ENCODE measurements at regions not wholly inside any gene's neighbourhood (a gene's known extent, or its start where the extent isn't known, plus 50 kb on each side); places are given as distances from the start of the nearest gene placed in this dataset.

GRCh38 chrX:150312931-150313330 is 50.2 kb upstream of the MAMLD1 start:
- TF ChIP-seq CTCF (conservative IDR thresholded peaks at IDR 0.05 in 1 of 2, IDR thresholded peaks at IDR 0.05 in 1 of 2; ENCODE audit: extremely low read depth in 1 of 2, insufficient read depth in 1 of 2, low read depth in 1 of 2, low read length in 2 of 2) = no peak
- no peak for TF ChIP-seq EZH2 (IDR thresholded peaks at IDR 0.05; ENCODE audit: borderline replicate concordance, low read length)
